ENCODE measurements at regions not wholly inside any gene's neighbourhood (a gene's known extent, or its start where the extent isn't known, plus 50 kb on each side); places are given as distances from the start of the nearest gene placed in this dataset.

- H3K27ac ChIP-seq, result no peak overlapping the region
- TF ChIP-seq ZFX (IDR thresholded peaks at IDR 0.05) (no peak), CTCF (conservative IDR thresholded peaks at IDR 0.05) (no peak)
Observed at GRCh38 chr15:94125698-94126097, 105.7 kb upstream of the MCTP2 start.

GRCh38 chr15:94125156-94125555 is 106.2 kb upstream of the MCTP2 start:
- H3K27ac ChIP-seq, result no peak overlapping the region
- no peak for TF ChIP-seq CTCF (conservative IDR thresholded peaks at IDR 0.05)
- no peak for TF ChIP-seq ZFX (IDR thresholded peaks at IDR 0.05)

- no peak overlapping the region for H3K27ac ChIP-seq
- TF ChIP-seq ZFX (IDR thresholded peaks at IDR 0.05), result no peak
- no peak for TF ChIP-seq CTCF (conservative IDR thresholded peaks at IDR 0.05)
Observed at GRCh38 chr15:94122516-94122915, 108.8 kb upstream of the MCTP2 start.

- H3K27ac ChIP-seq, result no peak overlapping the region
- TF ChIP-seq ZFX (IDR thresholded peaks at IDR 0.05) (no peak), CTCF (conservative IDR thresholded peaks at IDR 0.05) (peak; percentile 99)
Observed at GRCh38 chr15:94119923-94120775, 111.2 kb upstream of the MCTP2 start.

- no peak overlapping the region for H3K27ac ChIP-seq
- TF ChIP-seq ZFX (IDR thresholded peaks at IDR 0.05), result no peak
- TF ChIP-seq CTCF (conservative IDR thresholded peaks at IDR 0.05), result no peak
Observed at GRCh38 chr15:94119298-94119811, 112.0 kb upstream of the MCTP2 start.

- TF ChIP-seq ZFX (IDR thresholded peaks at IDR 0.05), result no peak
- TF ChIP-seq CTCF (conservative IDR thresholded peaks at IDR 0.05), result 0 out of 2 replicates have a peak, but pooled peaks have one; percentile 11
- H3K27ac ChIP-seq, result no peak overlapping the region
Observed at GRCh38 chr15:94110476-94111130, 120.8 kb upstream of the MCTP2 start.

- TF ChIP-seq ZFX (IDR thresholded peaks at IDR 0.05) (no peak), CTCF (conservative IDR thresholded peaks at IDR 0.05) (no peak)
- no peak overlapping the region for H3K27ac ChIP-seq
Observed at GRCh38 chr15:94107652-94108051, 123.7 kb upstream of the MCTP2 start.

Data from C4-2B (cell line).